HUES48 (cell line): ENCODE measurements at regions not wholly inside any gene's neighbourhood (a gene's known extent, or its start where the extent isn't known, plus 50 kb on each side); places are given as distances from the start of the nearest gene placed in this dataset.

Experiments used
- H3K27ac ChIP-seq: one replicate; pipeline ENCODE4 v1.7.0; 2013; ENCODE audit warnings: low read depth, low read length, inconsistent platforms
- H3K27me3 ChIP-seq: 2 replicates; pipeline ENCODE4 v1.6.1; 2013; ENCODE audit warnings: mild to moderate bottlenecking, low read length; ENCODE audit not compliant: control insufficient read depth, insufficient read depth
- H3K36me3 ChIP-seq: 2 replicates; pipeline ENCODE4 v1.6.1; 2013; ENCODE audit warnings: low read length; ENCODE audit not compliant: control insufficient read depth, insufficient read depth
- H3K4me1 ChIP-seq: 2 replicates; pipeline ENCODE4 v1.6.1; 2013; ENCODE audit warnings: mild to moderate bottlenecking, low read length; ENCODE audit not compliant: control insufficient read depth, insufficient read depth
- H3K4me3 ChIP-seq: 2 replicates; pipeline ENCODE4 v1.5.1; 2013; ENCODE audit warnings: mild to moderate bottlenecking, low read depth, low read length
- H3K9ac ChIP-seq: 2 replicates; pipeline ENCODE4 v1.6.1; 2013; ENCODE audit warnings: mild to moderate bottlenecking, low read depth, low read length, moderate library complexity
- H3K9me3 ChIP-seq: 2 replicates; pipeline ENCODE4 v1.6.1; 2013; ENCODE audit warnings: low read length; ENCODE audit not compliant: control insufficient read depth, insufficient read depth

DNA sequence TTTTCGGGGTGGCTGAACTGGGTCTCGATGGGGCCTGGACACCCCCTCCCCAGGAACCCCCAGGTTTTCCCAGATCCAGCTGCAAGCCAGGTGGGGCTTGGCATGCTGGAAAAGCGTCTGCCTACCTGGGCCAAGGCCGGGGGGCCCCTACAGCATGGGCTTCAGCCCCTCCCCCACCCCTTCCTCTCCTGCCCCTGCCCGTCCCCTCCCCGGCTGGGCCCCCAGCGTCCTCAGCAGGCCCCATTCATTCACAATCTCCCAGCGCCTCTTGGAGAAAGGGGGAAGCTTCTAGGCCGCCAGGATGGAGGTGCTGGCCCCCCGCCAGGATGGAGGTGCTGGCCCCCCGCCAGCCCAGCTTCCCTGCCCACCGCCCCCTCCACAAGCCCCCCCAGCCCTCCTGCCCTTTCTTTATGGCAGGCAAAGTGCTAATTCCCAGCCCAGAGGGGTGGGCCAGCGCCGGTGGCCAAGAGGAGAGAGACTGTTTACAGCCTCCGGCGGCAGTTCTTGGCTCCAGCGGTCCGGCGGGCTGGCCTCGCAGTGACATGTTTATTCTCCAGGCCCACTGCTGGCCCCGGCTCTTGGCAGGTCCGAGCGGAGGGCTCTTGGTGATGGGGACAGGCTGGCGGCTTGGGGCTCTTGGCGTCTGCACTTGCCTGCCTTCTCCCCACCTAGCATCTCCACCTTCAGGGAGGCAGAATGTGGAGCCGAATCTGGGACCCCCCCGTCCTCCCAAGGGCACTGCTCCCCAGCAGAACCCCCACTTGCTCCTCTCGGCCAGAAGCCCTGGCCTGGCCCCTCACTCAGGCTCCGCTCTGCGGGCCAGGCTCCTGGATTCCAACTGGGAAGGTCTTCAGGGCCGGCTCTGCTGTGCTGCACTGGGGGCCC, 94.4 kb upstream of the CIBAR2 start:
- Histone ChIP-seq H3K4me1 (peaks cover 32% of the 10 kb centered on the region), H3K9ac (no peak overlapping the region), H3K4me3 (no peak overlapping the region), H3K27ac (peak overlapping the region; percentile 49), H3K36me3 (no peaks in the 10 kb centered on the region), H3K27me3 (no peaks in the 10 kb centered on the region), H3K9me3 (no peaks in the 10 kb centered on the region)

DNA sequence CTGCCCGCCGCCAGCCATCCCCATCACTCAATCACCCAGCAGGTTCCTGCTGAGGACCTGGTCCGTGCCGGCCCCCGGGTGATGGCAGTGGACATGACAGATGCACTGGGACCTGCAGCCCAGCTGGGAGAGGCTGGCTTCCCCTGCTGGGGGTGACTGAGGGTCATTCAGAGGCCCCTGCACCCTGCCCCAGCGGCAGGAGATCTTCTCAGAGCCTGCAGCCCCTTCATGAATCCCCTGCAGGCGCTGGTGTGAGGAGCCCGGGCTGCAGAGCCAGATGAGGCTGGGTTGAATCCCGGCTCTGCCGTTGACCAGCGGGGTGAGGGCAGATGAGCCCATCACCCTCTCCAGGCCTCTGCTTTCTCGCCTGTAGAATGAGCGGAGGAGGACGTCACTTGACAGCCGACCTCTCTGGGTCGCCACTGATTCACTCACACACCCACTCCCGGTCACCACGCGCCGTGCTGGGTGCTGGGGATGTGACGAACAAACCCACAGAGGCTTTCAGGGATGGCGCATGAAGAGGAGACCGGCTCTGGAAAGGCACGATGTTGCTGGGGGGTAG, 95.2 kb upstream of the CIBAR2 start:
- Histone ChIP-seq H3K4me3 (no peak overlapping the region), H3K27ac (no peak overlapping the region), H3K9me3 (no peaks in the 10 kb centered on the region), H3K27me3 (no peaks in the 10 kb centered on the region), H3K36me3 (no peaks in the 10 kb centered on the region), H3K9ac (no peak overlapping the region), H3K4me1 (peaks cover 25% of the 10 kb centered on the region)

- no peak overlapping the region for H3K4me3 ChIP-seq
- H3K27me3 ChIP-seq = no peaks in the 10 kb centered on the region
- H3K27ac ChIP-seq = no peak overlapping the region
- H3K9me3 ChIP-seq = no peaks in the 10 kb centered on the region
- no peaks in the 10 kb centered on the region for H3K36me3 ChIP-seq
- peaks cover 19% of the 10 kb centered on the region for H3K4me1 ChIP-seq
- H3K9ac ChIP-seq = no peak overlapping the region
Measured at GRCh38 chr16:85208181-85208580, 95.9 kb upstream of the CIBAR2 start.

GRCh38 chr16:85208643-85209520, 96.6 kb upstream of the CIBAR2 start:
- Histone ChIP-seq H3K4me1 (peaks cover 17% of the 10 kb centered on the region), H3K4me3 (no peak overlapping the region), H3K36me3 (no peaks in the 10 kb centered on the region), H3K27ac (no peak overlapping the region), H3K9me3 (no peaks in the 10 kb centered on the region), H3K27me3 (no peaks in the 10 kb centered on the region), H3K9ac (no peak overlapping the region)

- Histone ChIP-seq H3K4me1 (peaks cover 17% of the 10 kb centered on the region), H3K9me3 (no peaks in the 10 kb centered on the region), H3K36me3 (no peaks in the 10 kb centered on the region), H3K4me3 (no peak overlapping the region), H3K27me3 (no peaks in the 10 kb centered on the region), H3K9ac (no peak overlapping the region), H3K27ac (no peak overlapping the region)
Measured at GRCh38 chr16:85209526-85210121, 97.4 kb upstream of the CIBAR2 start.

DNA sequence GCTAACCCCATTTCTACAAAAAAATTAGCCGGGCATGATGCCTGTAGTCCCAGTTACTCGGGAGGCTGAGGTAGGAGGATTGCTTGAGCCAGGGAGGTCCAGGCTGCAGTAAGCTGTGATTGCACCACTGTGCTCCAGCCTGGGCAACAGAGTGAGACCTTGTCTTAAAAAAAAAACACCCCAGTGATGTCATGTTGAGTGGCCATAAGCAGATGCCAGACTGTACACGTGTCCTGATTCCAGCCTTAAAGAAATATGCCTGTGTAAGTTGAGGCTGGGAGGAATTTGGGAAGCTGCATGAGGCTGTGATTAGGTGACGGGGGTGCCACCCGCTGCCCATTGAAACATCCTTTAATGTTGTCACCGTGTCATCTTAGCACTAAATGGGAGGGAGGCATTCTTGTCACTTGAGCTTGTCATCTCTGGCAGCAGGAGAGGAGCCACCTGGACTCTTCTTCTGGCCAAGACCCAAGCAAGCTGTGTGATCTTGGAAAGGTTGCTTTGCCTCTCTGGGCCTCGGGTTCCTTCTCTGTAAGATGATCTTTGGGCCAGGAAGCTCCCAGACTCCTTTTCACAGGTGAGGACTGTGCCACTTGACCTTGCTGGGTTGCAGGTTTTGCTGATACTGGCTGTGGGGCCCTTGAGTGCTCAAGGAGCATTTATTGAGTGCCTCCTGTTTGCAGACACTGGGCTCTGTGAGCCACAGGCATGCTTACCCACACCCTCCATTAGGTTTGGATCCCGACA, 98.3 kb upstream of the CIBAR2 start:
- Histone ChIP-seq H3K27ac (no peak overlapping the region), H3K9ac (no peak overlapping the region)

GRCh38 chr16:85211271-85211801, 99.1 kb upstream of the CIBAR2 start:
- Histone ChIP-seq H3K4me1 (peaks cover 8% of the 10 kb centered on the region), H3K27me3 (no peaks in the 10 kb centered on the region), H3K9me3 (no peaks in the 10 kb centered on the region), H3K9ac (no peak overlapping the region), H3K4me3 (no peak overlapping the region), H3K27ac (no peak overlapping the region), H3K36me3 (no peaks in the 10 kb centered on the region)

More for the DNA sequence above, 98.3 kb upstream of the CIBAR2 start:
- Histone ChIP-seq H3K36me3 (no peaks in the 10 kb centered on the region), H3K4me3 (no peak overlapping the region), H3K27me3 (no peaks in the 10 kb centered on the region), H3K9me3 (no peaks in the 10 kb centered on the region), H3K4me1 (peaks cover 16% of the 10 kb centered on the region)

- Histone ChIP-seq H3K27ac (no peak overlapping the region), H3K4me3 (no peak overlapping the region), H3K4me1 (no peaks in the 10 kb centered on the region), H3K9ac (no peak overlapping the region), H3K9me3 (no peaks in the 10 kb centered on the region), H3K36me3 (no peaks in the 10 kb centered on the region), H3K27me3 (no peaks in the 10 kb centered on the region)
Measured at GRCh38 chr16:85213926-85214675, 101.8 kb upstream of the CIBAR2 start.

DNA sequence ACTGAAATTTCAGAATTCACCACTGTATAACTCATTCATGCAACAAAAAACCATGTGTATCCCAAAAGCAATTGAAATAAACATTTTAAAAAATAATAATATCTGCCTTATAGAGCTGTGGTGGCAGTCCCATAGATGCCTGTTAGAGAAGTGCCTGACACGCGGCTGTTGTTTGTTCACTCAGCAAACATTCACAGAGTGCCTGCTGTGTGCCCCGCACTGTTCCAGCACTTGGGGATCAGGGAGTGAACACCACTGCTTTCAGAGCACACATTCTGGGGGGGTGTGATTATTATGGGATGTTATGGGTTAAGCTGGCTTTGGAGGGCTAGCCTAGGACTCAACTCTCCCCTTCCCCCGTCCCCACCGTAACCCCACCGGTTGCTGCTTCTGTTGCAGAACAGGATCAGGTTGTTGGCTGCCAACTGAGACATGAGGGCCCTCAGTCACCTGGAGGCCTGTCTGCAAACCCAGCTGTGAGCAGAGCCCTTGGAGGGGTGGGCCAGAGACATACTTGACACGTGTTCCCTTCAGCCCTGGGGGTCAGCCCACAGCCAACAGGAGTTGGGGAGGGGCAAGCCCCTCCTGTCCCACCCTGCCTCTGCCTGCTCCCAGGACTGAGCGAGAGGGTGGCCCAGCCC, 103.3 kb upstream of the CIBAR2 start:
- Histone ChIP-seq H3K36me3 (no peaks in the 10 kb centered on the region), H3K4me3 (no peak overlapping the region), H3K27ac (no peak overlapping the region), H3K9ac (no peak overlapping the region), H3K4me1 (peaks cover 10% of the 10 kb centered on the region), H3K9me3 (no peaks in the 10 kb centered on the region), H3K27me3 (no peaks in the 10 kb centered on the region)
